ENCODE measurements at regions not wholly inside any gene's neighbourhood (a gene's known extent, or its start where the extent isn't known, plus 50 kb on each side); places are given as distances from the start of the nearest gene placed in this dataset.
"Not testable (repeated sequence)": the region's sequence is repeated elsewhere in the genome, so short reads cannot be mapped to it uniquely, and the experiment has no call there.

DNA sequence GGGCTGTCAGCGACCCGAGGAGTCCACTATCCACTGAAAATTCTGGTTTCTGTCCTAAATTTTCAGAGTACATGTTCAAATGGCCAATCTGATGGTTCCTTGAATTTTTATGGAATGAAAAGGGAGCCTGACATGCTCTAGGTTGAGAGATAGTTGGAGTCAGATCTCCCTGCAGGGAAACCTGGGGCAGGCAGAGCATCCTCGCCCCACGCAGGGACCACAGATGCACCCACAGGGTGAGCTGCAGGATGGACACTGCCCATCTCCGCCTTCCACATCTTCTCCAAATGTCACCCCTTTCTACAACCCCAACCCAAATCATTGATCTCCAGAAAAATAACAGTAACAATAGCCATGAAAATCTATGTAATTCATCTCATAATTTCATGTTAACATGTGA lies 114.2 kb upstream of the IGLL5 start:
- intact Hi-C loops (cut with DNase I): no loop called here
- H3K27me3 ChIP-seq: no peaks in the 10 kb centered on the region
- WGBS, 3 donors: 96 to 98% (median 97%) methylated on average over 5 of the region's 5 CpGs
- no peak overlapping the region for H3K4me3 ChIP-seq
- DNase-seq: no peak
- H3K36me3 ChIP-seq: no peaks in the 10 kb centered on the region
- peaks cover 4% of the 10 kb centered on the region for H3K4me1 ChIP-seq (ENCODE audit: insufficient read depth)
- TF ChIP-seq, protein P1, sequence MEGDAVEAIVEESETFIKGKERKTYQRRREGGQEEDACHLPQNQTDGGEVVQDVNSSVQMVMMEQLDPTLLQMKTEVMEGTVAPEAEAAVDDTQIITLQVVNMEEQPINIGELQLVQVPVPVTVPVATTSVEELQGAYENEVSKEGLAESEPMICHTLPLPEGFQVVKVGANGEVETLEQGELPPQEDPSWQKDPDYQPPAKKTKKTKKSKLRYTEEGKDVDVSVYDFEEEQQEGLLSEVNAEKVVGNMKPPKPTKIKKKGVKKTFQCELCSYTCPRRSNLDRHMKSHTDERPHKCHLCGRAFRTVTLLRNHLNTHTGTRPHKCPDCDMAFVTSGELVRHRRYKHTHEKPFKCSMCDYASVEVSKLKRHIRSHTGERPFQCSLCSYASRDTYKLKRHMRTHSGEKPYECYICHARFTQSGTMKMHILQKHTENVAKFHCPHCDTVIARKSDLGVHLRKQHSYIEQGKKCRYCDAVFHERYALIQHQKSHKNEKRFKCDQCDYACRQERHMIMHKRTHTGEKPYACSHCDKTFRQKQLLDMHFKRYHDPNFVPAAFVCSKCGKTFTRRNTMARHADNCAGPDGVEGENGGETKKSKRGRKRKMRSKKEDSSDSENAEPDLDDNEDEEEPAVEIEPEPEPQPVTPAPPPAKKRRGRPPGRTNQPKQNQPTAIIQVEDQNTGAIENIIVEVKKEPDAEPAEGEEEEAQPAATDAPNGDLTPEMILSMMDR (IDR thresholded peaks at IDR 0.05): no peak
- TF ChIP-seq POLR2A (IDR thresholded peaks at IDR 0.05): no peak
- no peak for TF ChIP-seq EP300 (IDR thresholded peaks at IDR 0.05)
- H3K9me3 ChIP-seq: no peaks in the 10 kb centered on the region
- no peak overlapping the region for H3K27ac ChIP-seq

DNA sequence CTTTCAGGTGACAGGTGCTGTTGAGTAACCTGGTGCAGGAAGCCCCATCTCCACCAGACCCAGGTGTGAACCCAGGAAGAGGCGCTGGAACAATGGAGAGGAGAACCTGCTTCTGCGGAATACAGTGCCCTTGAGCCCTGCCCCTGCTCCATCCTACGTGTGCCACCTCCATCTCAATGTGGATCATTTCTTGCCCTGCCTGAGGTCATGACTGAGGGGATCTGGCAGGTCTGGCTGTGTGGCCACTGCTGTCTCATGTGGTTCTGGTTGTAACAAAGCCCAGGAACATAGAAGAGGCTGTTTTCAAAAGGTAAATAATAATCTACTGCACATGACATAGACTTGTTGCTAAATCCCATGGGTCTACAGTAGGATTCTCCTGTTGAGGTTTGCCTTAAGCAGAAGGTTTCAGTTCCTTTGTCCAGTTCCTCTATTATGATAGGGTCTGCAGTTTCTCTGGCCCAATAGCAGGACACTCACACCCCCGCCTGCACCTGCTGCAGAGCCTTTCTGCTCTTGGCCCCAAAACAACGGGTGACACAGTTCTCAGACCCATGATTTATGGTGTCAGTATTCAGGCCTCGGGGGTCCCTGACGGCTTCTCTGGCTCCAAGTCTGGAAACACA lies 113.5 kb upstream of the IGLL5 start:
- 70 to 75% (median 71%) methylated on average over 7 of the region's 7 CpGs for WGBS, 3 donors
- Histone ChIP-seq H3K4me1 (ENCODE audit: insufficient read depth) (peaks cover 4% of the 10 kb centered on the region), H3K36me3 (no peaks in the 10 kb centered on the region), H3K27me3 (no peaks in the 10 kb centered on the region), H3K9me3 (no peaks in the 10 kb centered on the region), H3K27ac (no peak overlapping the region), H3K4me3 (no peak overlapping the region)
- TF ChIP-seq, protein P1 (IDR thresholded peaks at IDR 0.05): no peak
- TF ChIP-seq POLR2A (IDR thresholded peaks at IDR 0.05) (no peak), EP300 (IDR thresholded peaks at IDR 0.05) (no peak)
- DNase-seq: no peak
- intact Hi-C loops (cut with DNase I): no loop called here

DNA sequence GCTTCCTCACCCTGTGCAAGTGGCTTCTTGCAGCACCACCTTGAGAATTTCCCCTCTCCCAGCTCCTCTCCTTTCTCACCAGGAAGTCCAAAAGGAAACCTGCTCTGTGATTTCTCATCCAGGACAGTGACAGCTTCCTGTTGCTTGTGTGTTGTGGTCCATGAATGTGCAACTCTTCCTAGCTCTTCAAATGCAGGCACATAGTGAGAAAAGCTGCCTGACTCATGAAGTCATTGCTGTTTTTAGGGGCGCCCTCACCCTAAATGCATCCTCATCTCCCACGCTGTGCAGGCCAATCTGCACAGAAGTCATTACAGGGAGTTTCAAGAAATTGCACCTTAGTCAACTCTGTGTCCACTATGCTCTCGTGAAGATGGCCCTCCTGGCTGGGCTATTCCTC lies 112.9 kb upstream of the IGLL5 start:
- H3K9me3 ChIP-seq; H3K36me3 ChIP-seq; intact Hi-C loops (cut with DNase I); DNase-seq; H3K4me3 ChIP-seq; H3K27ac ChIP-seq; H3K27me3 ChIP-seq; H3K4me1 ChIP-seq (ENCODE audit: insufficient read depth): not testable (repeated sequence)
- WGBS, 3 donors: 73 to 90% (median 87%) methylated on average over 3 of the region's 3 CpGs

DNA sequence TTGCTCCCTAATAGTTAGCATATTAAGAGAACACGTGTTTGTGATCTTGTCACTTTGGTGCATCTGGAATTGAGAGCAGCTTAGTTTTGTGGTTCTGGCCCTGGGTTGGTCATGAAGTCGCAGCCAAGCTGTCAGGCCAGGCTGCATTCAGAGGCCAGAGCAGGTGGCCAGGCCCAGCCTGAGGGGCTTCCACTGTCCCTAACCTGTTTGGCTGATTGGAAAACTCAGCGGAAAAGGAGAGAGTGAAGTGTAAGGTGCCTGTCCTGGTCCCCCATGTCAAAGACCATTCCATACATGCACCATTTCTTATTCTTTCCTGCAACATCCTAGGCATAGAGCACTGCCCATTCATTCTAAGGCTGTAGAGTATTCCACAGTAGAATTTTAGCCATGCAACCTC lies 111.5 kb upstream of the IGLL5 start:
- DNase-seq: no peak
- intact Hi-C loops (cut with DNase I): no loop called here
- Histone ChIP-seq H3K9me3 (no peaks in the 10 kb centered on the region), H3K27ac (no peak overlapping the region), H3K4me3 (no peak overlapping the region), H3K27me3 (no peaks in the 10 kb centered on the region), H3K4me1 (ENCODE audit: insufficient read depth) (no peaks in the 10 kb centered on the region), H3K36me3 (no peaks in the 10 kb centered on the region)
- TF ChIP-seq POLR2A (IDR thresholded peaks at IDR 0.05) (no peak), EP300 (IDR thresholded peaks at IDR 0.05) (no peak)
- TF ChIP-seq, protein P1 (IDR thresholded peaks at IDR 0.05): no peak
- 83 to 91% (median 88%) methylated on average over 3 of the region's 3 CpGs for WGBS, 3 donors

DNA sequence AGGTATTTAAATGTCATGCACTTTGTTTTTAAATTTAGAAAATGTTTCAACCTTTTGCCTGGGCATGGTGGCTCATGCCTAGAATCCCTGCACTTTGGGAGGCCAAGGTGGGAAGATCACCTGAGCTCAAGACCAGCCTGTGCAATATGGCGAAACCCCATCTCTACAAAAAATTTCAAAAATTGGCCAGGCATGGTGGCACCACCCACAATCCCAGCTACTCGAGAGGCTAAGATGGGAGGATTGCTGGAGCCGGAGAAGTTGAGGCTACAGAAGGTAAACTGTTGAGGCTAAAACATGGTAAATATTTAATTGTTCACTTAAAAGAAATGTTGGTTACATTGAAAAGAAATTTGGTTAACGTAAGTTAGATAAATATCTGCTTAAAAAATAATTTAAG lies 108.4 kb upstream of the IGLL5 start:
- Histone ChIP-seq H3K4me1 (ENCODE audit: insufficient read depth) (no peaks in the 10 kb centered on the region), H3K27ac (no peak overlapping the region), H3K36me3 (no peaks in the 10 kb centered on the region), H3K4me3 (no peak overlapping the region), H3K9me3 (no peaks in the 10 kb centered on the region), H3K27me3 (no peaks in the 10 kb centered on the region)
- intact Hi-C loops (cut with DNase I): no loop called here
- 92 to 94% (median 93%) methylated on average over 4 of the region's 4 CpGs for WGBS, 3 donors
- TF ChIP-seq POLR2A (IDR thresholded peaks at IDR 0.05) (no peak), EP300 (IDR thresholded peaks at IDR 0.05) (no peak)
- TF ChIP-seq, protein P1 (IDR thresholded peaks at IDR 0.05): no peak
- no peak for DNase-seq

Data from ovary (tissue), 7 donors.